Endodermal cell (in vitro differentiated cells): ENCODE measurements at regions not wholly inside any gene's neighbourhood (a gene's known extent, or its start where the extent isn't known, plus 50 kb on each side); places are given as distances from the start of the nearest gene placed in this dataset.

Experiments used
- DNase-seq: peaks from one replicate; pipeline ENCODE4 v3.0.0-alpha.2; 2017
- H3K27ac ChIP-seq: 2 replicates; pipeline ENCODE4 v1.5.1; 2013; ENCODE audit warnings: mild to moderate bottlenecking, low read depth, low read length, moderate library complexity
- H3K27me3 ChIP-seq: 2 replicates; pipeline ENCODE4 v1.6.1; 2013; ENCODE audit warnings: mild to moderate bottlenecking, low read length, moderate library complexity; ENCODE audit not compliant: insufficient read depth, control insufficient read depth, poor library complexity, severe bottlenecking
- H3K36me3 ChIP-seq: 2 replicates; pipeline ENCODE4 v1.7.0; 2013; ENCODE audit warnings: mild to moderate bottlenecking, low read length, moderate library complexity; ENCODE audit not compliant: control insufficient read depth, insufficient read depth
- H3K4me1 ChIP-seq: one replicate; pipeline ENCODE4 v1.7.0; 2013; ENCODE audit warnings: low read length; ENCODE audit not compliant: control insufficient read depth, insufficient read depth
- H3K4me3 ChIP-seq: 2 replicates; pipeline ENCODE4 v1.5.1; 2013; ENCODE audit warnings: mild to moderate bottlenecking, low read length, moderate library complexity
- H3K9ac ChIP-seq: 2 replicates; pipeline ENCODE4 v1.6.1; 2013; ENCODE audit warnings: mild to moderate bottlenecking, low read length, moderate library complexity; ENCODE audit not compliant: poor library complexity, severe bottlenecking; ENCODE audit errors: extremely low read depth
- H3K9me3 ChIP-seq: 2 replicates; pipeline ENCODE4 v1.6.1; 2013; ENCODE audit warnings: mild to moderate bottlenecking, low read length, moderate library complexity; ENCODE audit not compliant: control insufficient read depth
- H3K27ac Mint-ChIP-seq: 2 replicates; pipeline ENCODE4 v1.8.0; 2020; ENCODE audit warnings: mixed read lengths
- H3K27me3 Mint-ChIP-seq: 2 replicates; pipeline ENCODE4 v1.8.0; 2021; ENCODE audit warnings: mild to moderate bottlenecking, mixed read lengths; ENCODE audit not compliant: insufficient read depth
- H3K36me3 Mint-ChIP-seq: 2 replicates; pipeline ENCODE4 v1.8.0; 2020; ENCODE audit warnings: low read depth, mixed read lengths
- H3K4me1 Mint-ChIP-seq: 2 replicates; pipeline ENCODE4 v1.8.0; 2020; ENCODE audit warnings: mixed read lengths
- H3K4me3 Mint-ChIP-seq: 2 replicates; pipeline ENCODE4 v1.8.0; 2020; ENCODE audit warnings: mild to moderate bottlenecking, moderate library complexity, mixed read lengths
- H3K9me3 Mint-ChIP-seq: 2 replicates; pipeline ENCODE4 v1.8.0; 2020; ENCODE audit warnings: mild to moderate bottlenecking, mixed read lengths
- CTCF ChIP-seq: fragments of 200-600 bp; sonication (generic); conservative IDR thresholded peaks from 2 replicates; pipeline ENCODE4 v1.5.0; 2021; ENCODE audit warnings: antibody characterized with exemption, mild to moderate bottlenecking
- WGBS, 2 experiments: methylation state at CpG; one replicate each; pipeline versions ENCODE4 v1.1.5 to v1.1.7; 2013; ENCODE audit warnings: missing lambda C conversion rate in 2 of 2, mixed read lengths in 1 of 2; ENCODE audit not compliant: insufficient coverage in 1 of 2, insufficient read length in 1 of 2; 5-methylcytosine and 5-hydroxymethylcytosine counted together

- Mint-ChIP-seq H3K9me3 (no peaks in the 10 kb centered on the region), H3K27ac (no peak overlapping the region), H3K27me3 (no peaks in the 10 kb centered on the region), H3K36me3 (no peaks in the 10 kb centered on the region), H3K4me1 (no peaks in the 10 kb centered on the region), H3K4me3 (no peak overlapping the region)
- no peak overlapping the region for H3K27ac ChIP-seq
- H3K4me3 ChIP-seq: no peak overlapping the region
- H3K36me3 ChIP-seq: no peaks in the 10 kb centered on the region
- no peaks in the 10 kb centered on the region for H3K9me3 ChIP-seq
- no peak overlapping the region for H3K9ac ChIP-seq
- H3K27me3 ChIP-seq: no peaks in the 10 kb centered on the region
- no peak for TF ChIP-seq CTCF
- DNase-seq: no peak
- peaks cover 4% of the 10 kb centered on the region for H3K4me1 ChIP-seq
- WGBS, 2 experiments: 84 to 100% methylated on average over 1 to 3 of the region's 3 CpGs
Measured at GRCh38 chr17:12597895-12598294, 67.8 kb upstream of the MYOCD start.

DNA sequence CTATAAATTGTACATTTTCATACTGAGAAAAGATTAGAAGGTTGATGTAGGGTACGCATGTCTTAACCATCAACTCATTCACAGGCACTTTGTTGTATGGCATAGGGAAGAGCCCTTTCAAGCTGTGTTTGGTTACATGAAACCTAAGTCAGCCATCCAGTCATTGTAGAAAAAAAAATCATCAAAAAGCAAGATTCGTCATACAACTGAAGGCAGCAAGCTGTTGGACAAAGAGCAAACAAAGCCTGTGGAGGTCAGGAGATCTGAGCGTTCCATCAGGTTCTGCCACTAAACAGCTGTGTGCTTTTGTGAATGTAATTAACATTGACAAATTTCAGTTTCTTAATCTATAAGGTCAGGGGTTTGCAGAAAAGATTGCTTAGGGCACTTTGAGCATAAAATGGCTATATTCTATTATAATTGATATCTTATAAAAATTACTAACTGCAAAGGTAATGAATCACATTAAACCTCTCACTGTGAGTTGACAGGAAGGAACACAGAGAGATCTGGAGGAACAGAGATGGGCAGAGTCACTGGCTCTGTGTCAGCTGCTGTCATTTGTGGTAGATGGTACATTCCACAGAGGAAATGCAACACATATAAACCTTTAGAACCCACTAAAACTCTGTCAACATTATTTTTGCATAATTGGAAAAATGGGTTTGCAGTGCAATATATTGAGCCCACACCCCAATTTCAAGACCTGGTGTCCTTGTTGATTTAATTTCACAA is 66.3 kb upstream of the MYOCD start:
- Histone ChIP-seq H3K27me3 (no peaks in the 10 kb centered on the region), H3K27ac (no peak overlapping the region), H3K4me3 (no peak overlapping the region), H3K9ac (no peak overlapping the region), H3K9me3 (no peaks in the 10 kb centered on the region), H3K4me1 (peaks cover 4% of the 10 kb centered on the region), H3K36me3 (no peaks in the 10 kb centered on the region)
- H3K27ac Mint-ChIP-seq: no peak overlapping the region
- H3K36me3 Mint-ChIP-seq: no peaks in the 10 kb centered on the region
- no peaks in the 10 kb centered on the region for H3K27me3 Mint-ChIP-seq
- H3K4me3 Mint-ChIP-seq: no peak overlapping the region
- no peaks in the 10 kb centered on the region for H3K9me3 Mint-ChIP-seq
- H3K4me1 Mint-ChIP-seq: no peaks in the 10 kb centered on the region
- TF ChIP-seq CTCF: no peak
- DNase-seq: no peak
- WGBS, 2 experiments: 60 to 96% methylated on average over 2 to 3 of the region's 3 CpGs

- Histone ChIP-seq H3K4me3 (no peak overlapping the region), H3K4me1 (peaks cover 4% of the 10 kb centered on the region), H3K27me3 (no peaks in the 10 kb centered on the region), H3K27ac (no peak overlapping the region), H3K36me3 (no peaks in the 10 kb centered on the region), H3K9me3 (no peaks in the 10 kb centered on the region), H3K9ac (no peak overlapping the region)
- no peak overlapping the region for H3K27ac Mint-ChIP-seq
- no peaks in the 10 kb centered on the region for H3K9me3 Mint-ChIP-seq
- WGBS, 2 experiments: 93 to 100% methylated on average over 1 to 2 of the region's 2 CpGs
- TF ChIP-seq CTCF: no peak
- no peak for DNase-seq
- H3K4me3 Mint-ChIP-seq: no peak overlapping the region
- H3K27me3 Mint-ChIP-seq: no peaks in the 10 kb centered on the region
- no peaks in the 10 kb centered on the region for H3K36me3 Mint-ChIP-seq
- H3K4me1 Mint-ChIP-seq: no peaks in the 10 kb centered on the region
Measured at GRCh38 chr17:12600349-12600748, 65.3 kb upstream of the MYOCD start.
